H9 (cell line): ENCODE measurements at regions not wholly inside any gene's neighbourhood (a gene's known extent, or its start where the extent isn't known, plus 50 kb on each side); places are given as distances from the start of the nearest gene placed in this dataset.

Experiments
- DNase-seq: peaks from one replicate; pipeline ENCODE4 v3.0.0-alpha.2; 2017
- H2AFZ ChIP-seq: one replicate; pipeline ENCODE4 v1.6.1; 2013; ENCODE audit warnings: mild to moderate bottlenecking, low read length, control low read depth, moderate library complexity
- H2AK5ac ChIP-seq: 2 replicates; pipeline ENCODE4 v1.6.1; 2013; ENCODE audit warnings: low read length, control low read depth, mixed read lengths; ENCODE audit not compliant: insufficient read length
- H2BK120ac ChIP-seq: one replicate; pipeline ENCODE4 v1.6.1; 2013; ENCODE audit warnings: low read depth, mild to moderate bottlenecking, low read length, control low read depth, inconsistent platforms; ENCODE audit not compliant: poor library complexity, severe bottlenecking
- H2BK12ac ChIP-seq: 2 replicates; pipeline ENCODE4 v1.6.1; 2013; ENCODE audit warnings: low read length, control low read depth, mixed read lengths, low read depth; ENCODE audit not compliant: insufficient read length
- H2BK15ac ChIP-seq: 2 replicates; pipeline ENCODE4 v1.6.1; 2013; ENCODE audit warnings: low read depth, low read length, control low read depth
- H2BK20ac ChIP-seq: one replicate; pipeline ENCODE4 v1.6.1; 2013; ENCODE audit warnings: low read depth, mild to moderate bottlenecking, low read length, control low read depth, inconsistent platforms; ENCODE audit not compliant: poor library complexity, severe bottlenecking
- H2BK5ac ChIP-seq: 2 replicates; pipeline ENCODE4 v1.6.1; 2013; ENCODE audit warnings: low read length, control low read depth, mixed read lengths; ENCODE audit not compliant: insufficient read length
- H3K14ac ChIP-seq: 2 replicates; pipeline ENCODE4 v1.6.1; 2013; ENCODE audit warnings: low read length, control low read depth; ENCODE audit not compliant: insufficient read depth
- H3K18ac ChIP-seq: 2 replicates; pipeline ENCODE4 v1.6.1; 2013; ENCODE audit warnings: low read depth, mild to moderate bottlenecking, mixed read lengths, low read length, control low read depth; ENCODE audit not compliant: insufficient read length
- H3K23ac ChIP-seq: 2 replicates; pipeline ENCODE4 v1.6.1; 2013; ENCODE audit warnings: low read length, control low read depth, mixed read lengths, low read depth; ENCODE audit not compliant: insufficient read length
- H3K23me2 ChIP-seq: 2 replicates; pipeline ENCODE4 v1.6.1; 2013; ENCODE audit warnings: low read depth, mild to moderate bottlenecking, mixed read lengths, low read length, control low read depth; ENCODE audit not compliant: insufficient read length, poor library complexity, severe bottlenecking
- H3K27ac ChIP-seq: 2 replicates; pipeline ENCODE4 v1.5.1; 2013; ENCODE audit warnings: low read length, control low read depth, mixed read lengths, low read depth; ENCODE audit not compliant: insufficient read length
- H3K27me3 ChIP-seq: 2 replicates; pipeline ENCODE4 v1.6.1; 2013; ENCODE audit warnings: low read length, control low read depth, inconsistent platforms; ENCODE audit not compliant: insufficient read depth
- H3K4ac ChIP-seq: 2 replicates; pipeline ENCODE4 v1.6.1; 2013; ENCODE audit warnings: low read depth, mild to moderate bottlenecking, control low read depth, inconsistent platforms, low read length, moderate library complexity
- H3K4me1 ChIP-seq: 2 replicates; pipeline ENCODE4 v1.6.1; 2013; ENCODE audit warnings: low read length, control low read depth, inconsistent platforms; ENCODE audit not compliant: insufficient read depth
- H3K4me2 ChIP-seq: 2 replicates; pipeline ENCODE4 v1.6.1; 2013; ENCODE audit warnings: low read length, control low read depth, mixed read lengths; ENCODE audit not compliant: insufficient read length, insufficient read depth
- H3K56ac ChIP-seq: 2 replicates; pipeline ENCODE4 v1.6.1; 2013; ENCODE audit warnings: low read depth, mild to moderate bottlenecking, mixed read lengths, low read length, control low read depth; ENCODE audit not compliant: insufficient read length
- H3K79me1 ChIP-seq: 2 replicates; pipeline ENCODE4 v1.6.1; 2013; ENCODE audit warnings: low read depth, mild to moderate bottlenecking, moderate library complexity, low read length, control low read depth, inconsistent platforms; ENCODE audit not compliant: insufficient read depth, poor library complexity, severe bottlenecking
- H3K79me2 ChIP-seq: 2 replicates; pipeline ENCODE4 v1.6.1; 2013; ENCODE audit warnings: low read length, control low read depth, inconsistent platforms; ENCODE audit not compliant: insufficient read depth
- H3K9ac ChIP-seq: 2 replicates; pipeline ENCODE4 v1.6.1; 2013; ENCODE audit warnings: low read length, control low read depth, mixed read lengths; ENCODE audit not compliant: insufficient read length; ENCODE audit errors: extremely low read depth
- H3K9me3 ChIP-seq: one replicate; pipeline ENCODE4 v1.6.1; 2013; ENCODE audit warnings: low read depth, low read length, inconsistent platforms; ENCODE audit not compliant: control insufficient read depth
- H3T11ph ChIP-seq: one replicate; pipeline ENCODE4 v1.6.1; 2013; ENCODE audit warnings: mild to moderate bottlenecking, low read length, control low read depth, inconsistent platforms
- H4K20me1 ChIP-seq: one replicate; pipeline ENCODE4 v1.6.1; 2013; ENCODE audit not compliant: control insufficient read depth, insufficient read length, insufficient read depth
- H4K5ac ChIP-seq: 2 replicates; pipeline ENCODE4 v1.6.1; 2013; ENCODE audit warnings: low read depth, mild to moderate bottlenecking, mixed read lengths, low read length, control low read depth; ENCODE audit not compliant: insufficient read length
- H4K8ac ChIP-seq: replicated peaks from 2 replicates; pipeline ENCODE4 v1.6.1; 2013; ENCODE audit warnings: low read length, control low read depth, mixed read lengths, low read depth; ENCODE audit not compliant: insufficient read length
- H4K91ac ChIP-seq: 2 replicates; pipeline ENCODE4 v1.6.1; 2013; ENCODE audit warnings: low read depth, mild to moderate bottlenecking, moderate library complexity, mixed read lengths, low read length, control low read depth; ENCODE audit not compliant: insufficient read length
- H3K27ac Mint-ChIP-seq, 3 experiments: 2 replicates in 2 of 3; 3 replicates in 1 of 3; pipeline ENCODE4 v1.8.0; 2020 to 2021; ENCODE audit warnings: mixed read lengths in 3 of 3, mild to moderate bottlenecking in 1 of 3, moderate library complexity in 1 of 3
- H3K27me3 Mint-ChIP-seq: 2 replicates; pipeline ENCODE4 v1.8.0; 2021; ENCODE audit warnings: low read depth, mild to moderate bottlenecking, moderate library complexity, mixed read lengths
- H3K36me3 Mint-ChIP-seq, 3 experiments: 2 replicates in 2 of 3; 3 replicates in 1 of 3; pipeline ENCODE4 v1.8.0; 2020 to 2021; ENCODE audit warnings: low read depth in 3 of 3, mixed read lengths in 3 of 3; ENCODE audit not compliant: insufficient read depth in 1 of 3
- H3K4me1 Mint-ChIP-seq, 2 experiments: 2 replicates each; pipeline ENCODE4 v1.8.0; 2020; ENCODE audit warnings: mixed read lengths in 2 of 2
- H3K4me3 Mint-ChIP-seq, 2 experiments: 2 replicates in 1 of 2; 3 replicates in 1 of 2; pipeline ENCODE4 v1.8.0; 2020 to 2021; ENCODE audit warnings: mild to moderate bottlenecking in 2 of 2, mixed read lengths in 2 of 2, moderate library complexity in 1 of 2
- H3K9me3 Mint-ChIP-seq, 2 experiments: 2 replicates in 1 of 2; 3 replicates in 1 of 2; pipeline ENCODE4 v1.8.0; 2020; ENCODE audit warnings: mild to moderate bottlenecking in 2 of 2, mixed read lengths in 2 of 2, moderate library complexity in 1 of 2
- WGBS: extraction: QIAGEN DNeasy Blood & Tissue Kit; methylation state at CpG from one replicate; pipeline ENCODE4 v1.1.7; 2013; ENCODE audit warnings: missing lambda C conversion rate, low lambda C conversion rate, mixed read lengths; ENCODE audit not compliant: insufficient read length; ENCODE audit errors: extremely low coverage; 5-methylcytosine and 5-hydroxymethylcytosine counted together
- TF ChIP-seq, protein P1 (sequence below): fragments of 200-600 bp; sonication (generic); conservative IDR thresholded peaks from 3 replicates; pipeline ENCODE4 v1.8.0; 2021; ENCODE audit warnings: antibody characterized with exemption, mild to moderate bottlenecking

DNA sequence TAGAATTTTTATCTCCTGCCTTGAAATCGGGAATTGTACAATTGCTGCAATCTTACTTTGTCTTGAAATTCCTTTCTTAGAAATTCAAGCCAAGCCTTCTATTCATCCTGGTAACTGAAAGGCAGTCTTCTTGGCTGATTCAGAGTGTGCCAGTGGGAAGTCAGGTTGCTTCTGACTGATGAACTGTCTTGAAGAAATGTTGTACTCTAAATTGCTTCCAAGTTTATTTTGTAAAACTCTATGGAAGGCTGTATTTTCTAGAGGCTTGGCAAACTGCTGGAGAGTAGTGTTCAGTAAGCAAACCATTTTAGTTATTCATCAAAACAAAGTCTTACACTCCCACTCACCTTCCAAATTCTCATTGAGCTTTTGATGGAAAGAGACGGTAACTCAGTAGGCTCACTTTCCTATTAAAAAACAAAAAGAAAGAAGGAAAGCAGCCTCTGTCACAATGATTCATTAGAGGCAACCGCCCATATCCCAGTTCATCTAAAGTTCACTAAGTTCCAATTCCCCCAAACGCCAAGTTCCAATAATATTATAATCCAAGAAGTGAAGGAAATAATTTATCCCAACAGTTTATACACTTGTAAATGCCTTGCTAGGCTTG, 187.9 kb upstream of the MALRD1 start:
- Histone ChIP-seq H2BK15ac (no peak overlapping the region), H2AFZ (no peak overlapping the region), H3K79me1 (no peaks in the 10 kb centered on the region), H2BK120ac (no peak overlapping the region), H3K4me2 (no peak overlapping the region), H3K4me1 (peaks cover 2% of the 10 kb centered on the region; the same call in 1 of the 2 replicates), H3T11ph (no peak overlapping the region), H3K18ac (no peak overlapping the region), H4K8ac (no peak overlapping the region), H3K27ac (no peak overlapping the region), H3K56ac (no peak overlapping the region), H2BK12ac (no peak overlapping the region), H4K91ac (no peak overlapping the region), H3K9me3 (no peaks in the 10 kb centered on the region), H2BK5ac (no peak overlapping the region), H3K23me2 (no peaks in the 10 kb centered on the region), H3K14ac (no peak overlapping the region), H3K9ac (no peak overlapping the region), H3K79me2 (no peaks in the 10 kb centered on the region), H3K23ac (no peak overlapping the region), H2BK20ac (no peak overlapping the region), H4K20me1 (no peaks in the 10 kb centered on the region), H4K5ac (no peak overlapping the region), H3K4ac (no peak overlapping the region), H2AK5ac (no peak overlapping the region), H3K27me3 (no peaks in the 10 kb centered on the region)
- Mint-ChIP-seq H3K9me3 (no peaks in the 10 kb centered on the region; a peak in 1 of 5 replicates), H3K27me3 (no peaks in the 10 kb centered on the region), H3K27ac (no peak overlapping the region), H3K4me3 (no peak overlapping the region), H3K36me3 (no peaks in the 10 kb centered on the region), H3K4me1 (peaks cover 11 to 15% of the 10 kb centered on the region in 2 experiments)
- no peak for DNase-seq
- WGBS, result no CpG with 5 or more reads among the region's 4 CpGs
- TF ChIP-seq, protein P1, sequence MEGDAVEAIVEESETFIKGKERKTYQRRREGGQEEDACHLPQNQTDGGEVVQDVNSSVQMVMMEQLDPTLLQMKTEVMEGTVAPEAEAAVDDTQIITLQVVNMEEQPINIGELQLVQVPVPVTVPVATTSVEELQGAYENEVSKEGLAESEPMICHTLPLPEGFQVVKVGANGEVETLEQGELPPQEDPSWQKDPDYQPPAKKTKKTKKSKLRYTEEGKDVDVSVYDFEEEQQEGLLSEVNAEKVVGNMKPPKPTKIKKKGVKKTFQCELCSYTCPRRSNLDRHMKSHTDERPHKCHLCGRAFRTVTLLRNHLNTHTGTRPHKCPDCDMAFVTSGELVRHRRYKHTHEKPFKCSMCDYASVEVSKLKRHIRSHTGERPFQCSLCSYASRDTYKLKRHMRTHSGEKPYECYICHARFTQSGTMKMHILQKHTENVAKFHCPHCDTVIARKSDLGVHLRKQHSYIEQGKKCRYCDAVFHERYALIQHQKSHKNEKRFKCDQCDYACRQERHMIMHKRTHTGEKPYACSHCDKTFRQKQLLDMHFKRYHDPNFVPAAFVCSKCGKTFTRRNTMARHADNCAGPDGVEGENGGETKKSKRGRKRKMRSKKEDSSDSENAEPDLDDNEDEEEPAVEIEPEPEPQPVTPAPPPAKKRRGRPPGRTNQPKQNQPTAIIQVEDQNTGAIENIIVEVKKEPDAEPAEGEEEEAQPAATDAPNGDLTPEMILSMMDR, result no peak
